ENCODE measurements at regions not wholly inside any gene's neighbourhood (a gene's known extent, or its start where the extent isn't known, plus 50 kb on each side); places are given as distances from the start of the nearest gene placed in this dataset.

DNA sequence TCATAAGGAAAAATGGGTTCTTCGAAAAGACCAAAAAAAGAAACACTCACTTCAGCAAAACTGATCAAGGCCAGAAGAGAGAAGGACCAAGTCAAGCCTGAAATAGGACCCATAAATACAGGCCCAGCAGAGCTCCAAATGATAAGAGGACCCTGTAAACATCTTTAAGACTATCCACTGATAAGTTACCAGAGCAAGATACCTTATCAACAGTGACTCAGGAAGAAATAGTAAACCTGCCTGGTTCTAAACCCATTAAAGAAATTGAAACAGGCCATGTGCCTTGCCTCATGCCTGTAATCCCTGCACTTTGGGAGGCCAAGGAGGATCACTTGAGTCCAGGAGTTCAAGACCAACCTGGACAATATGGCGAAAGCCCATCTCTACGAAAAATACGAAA, 81.8 kb upstream of the ERRFI1 start:
- ChIA-PET CTCF (ENCODE audit: partially characterized antibody) (no interaction called here), POLR2A (ENCODE audit: partially characterized antibody) (no interaction called here)
- H3K27ac ChIP-seq (ENCODE audit: low read depth, low read length) = no peak overlapping the region
- no peak overlapping the region for H3K4me2 ChIP-seq (ENCODE audit: insufficient read depth in 1 of 2, low read depth in 2 of 2, low read length in 2 of 2)
- H3K9me3 ChIP-seq (ENCODE audit: insufficient read depth in 2 of 2, low read depth in 1 of 2, low read length in 1 of 2) = no peaks in the 10 kb centered on the region
- H3K79me1 ChIP-seq (ENCODE audit: low read depth, low read length) = no peaks in the 10 kb centered on the region
- H3K4ac ChIP-seq (replicated peaks; ENCODE audit: insufficient read length, low read depth, low read length) = no peak overlapping the region
- DNase-seq (ENCODE audit: low read depth in 1 of 2, low spot score in 2 of 2) (no peak), FAIRE-seq (no peak)
- no peak overlapping the region for H3K56ac ChIP-seq (replicated peaks; ENCODE audit: insufficient read length, low read depth, low read length)
- no peaks in the 10 kb centered on the region for H3K79me2 ChIP-seq (ENCODE audit: control insufficient read depth in 1 of 2, insufficient read depth in 2 of 2, low read length in 2 of 2)
- H3K14ac ChIP-seq (ENCODE audit: insufficient read length) = no peak overlapping the region
- no peak overlapping the region for H4K5ac ChIP-seq (ENCODE audit: insufficient read length, low read depth, low read length)
- H3K36me3 ChIP-seq (ENCODE audit: control insufficient read depth in 2 of 4, insufficient read depth in 4 of 4, low read length in 3 of 4) = no peaks in the 10 kb centered on the region
- H4K91ac ChIP-seq (replicated peaks; ENCODE audit: insufficient read length, low read length) = no peak overlapping the region
- no peak overlapping the region for H2BK12ac ChIP-seq (ENCODE audit: low read depth, low read length)
- H3K9ac ChIP-seq (replicated peaks in 1 of 4; ENCODE audit: extremely low read depth in 1 of 4, low read depth in 3 of 4, low read length in 3 of 4) = no peak overlapping the region
- H4K20me1 ChIP-seq (replicated peaks in 1 of 2; ENCODE audit: control insufficient read depth in 1 of 2, insufficient read depth in 2 of 2, low read length in 2 of 2) = no peaks in the 10 kb centered on the region
- no peak overlapping the region for H2BK15ac ChIP-seq (ENCODE audit: low read length)
- H3K4me1 ChIP-seq (replicated peaks in 1 of 4; ENCODE audit: control insufficient read depth in 3 of 4, insufficient read depth in 4 of 4, low read length in 3 of 4) = no peaks in the 10 kb centered on the region; a peak in 1 of 7 replicates
- H3K18ac ChIP-seq (ENCODE audit: extremely low read depth, low read length) = no peak overlapping the region
- no peak overlapping the region for H3K23ac ChIP-seq (ENCODE audit: insufficient read length)
- WGBS, 2 experiments (ENCODE audit: extremely low coverage in 1 of 2, insufficient coverage in 1 of 2, insufficient read length in 1 of 2, insufficient replicate concordance in 2 of 2, low coverage in 1 of 2, low lambda C conversion rate in 2 of 2, missing lambda C conversion rate in 1 of 2) = 99% methylated on average over 4 of the region's 4 CpGs; no CpG with 5 or more reads in 1 of the 2 experiments
- no peak overlapping the region for H2AFZ ChIP-seq (ENCODE audit: low read length)
- H2BK120ac ChIP-seq (replicated peaks; ENCODE audit: low read depth, low read length) = no peak overlapping the region
- H3K27me3 ChIP-seq (replicated peaks in 1 of 4; ENCODE audit: control insufficient read depth in 3 of 4, extremely low read depth in 1 of 4, insufficient read depth in 3 of 4, low read length in 3 of 4) = no peaks in the 10 kb centered on the region
- H4K8ac ChIP-seq (ENCODE audit: extremely low read depth, insufficient read depth, low read length) = no peak overlapping the region
- H3K23me2 ChIP-seq (ENCODE audit: low read depth, low read length) = no peaks in the 10 kb centered on the region
- H2BK5ac ChIP-seq (ENCODE audit: low read depth, low read length) = no peak overlapping the region
- no peak overlapping the region for H2AK5ac ChIP-seq (ENCODE audit: low read depth, low read length)
- H3K4me3 ChIP-seq (ENCODE audit: extremely low read depth in 1 of 4, insufficient read depth in 2 of 4, low read depth in 3 of 4, low read length in 4 of 4) = no peak overlapping the region
- TF ChIP-seq CTCF (IDR thresholded peaks at IDR 0.05; ENCODE audit: control extremely low read depth in 1 of 3, insufficient read depth in 1 of 3, low read depth in 1 of 3, low read length in 3 of 3) = no peak
- TF ChIP-seq EGR1 (IDR thresholded peaks at IDR 0.05; ENCODE audit: borderline replicate concordance, low read depth, low read length) = no peak
- no peak for TF ChIP-seq JUN (IDR thresholded peaks at IDR 0.05; ENCODE audit: low read depth, low read length)
- TF ChIP-seq BCL11A (IDR thresholded peaks at IDR 0.05; ENCODE audit: low read depth in 2 of 2, low read length in 2 of 2) = no peak
- TF ChIP-seq JUND (IDR thresholded peaks at IDR 0.05; ENCODE audit: low read length) = no peak
- no peak for TF ChIP-seq KDM4A (IDR thresholded peaks at IDR 0.05; ENCODE audit: low read depth, low read length, severe bottlenecking)
- no peak for TF ChIP-seq POLR2AphosphoS5 (IDR thresholded peaks at IDR 0.05; ENCODE audit: low read depth, low read length)
- TF ChIP-seq RAD21 (IDR thresholded peaks at IDR 0.05 in 1 of 2, conservative IDR thresholded peaks at IDR 0.05 in 1 of 2; ENCODE audit: low read depth in 2 of 2, low read length in 2 of 2) = no peak
- TF ChIP-seq TEAD4 (IDR thresholded peaks at IDR 0.05; ENCODE audit: low read depth, low read length) = no peak
- no peak for TF ChIP-seq TAF7 (optimal IDR thresholded peaks at IDR 0.05; ENCODE audit: borderline replicate concordance, low read depth, low read length)
- TF ChIP-seq SP2 (IDR thresholded peaks at IDR 0.05; ENCODE audit: low read length) = no peak
- H2BK20ac ChIP-seq (ENCODE audit: low read length) = no peak overlapping the region

All from H1 (cell line).